Sigmoid colon (tissue), 4 donors: ENCODE measurements at regions not wholly inside any gene's neighbourhood (a gene's known extent, or its start where the extent isn't known, plus 50 kb on each side); places are given as distances from the start of the nearest gene placed in this dataset.
"Not testable (repeated sequence)": the region's sequence is repeated elsewhere in the genome, so short reads cannot be mapped to it uniquely, and the experiment has no call there.

ENCODE experiments used
- EP300 ChIP-seq, 4 donors: sonication (generic); formaldehyde crosslinking; IDR thresholded peaks; one replicate each; pipeline ENCODE4 v1.6.1; 2017; ENCODE audit warnings: antibody characterized with exemption in 4 of 4
- POLR2A ChIP-seq, 2 donors: fragments of 450-650 bp; IDR thresholded peaks; one replicate each; pipeline ENCODE4 v1.6.1; 2016; ENCODE audit warnings: antibody characterized with exemption in 2 of 2, mild to moderate bottlenecking in 2 of 2, moderate library complexity in 2 of 2
- POLR2AphosphoS5 ChIP-seq, 4 donors: sonication (generic); formaldehyde crosslinking; IDR thresholded peaks; one replicate each; pipeline ENCODE4 v1.6.1; 2017; ENCODE audit warnings: antibody characterized with exemption in 4 of 4
- TF ChIP-seq, protein P1 (sequence below), 4 experiments: fragments of 450-650 bp in 3 of 4; fragments of 200-600 bp in 1 of 4; IDR thresholded peaks; one replicate each; pipeline ENCODE4 v1.5.1; 2016 to 2019; ENCODE audit warnings: antibody characterized with exemption in 4 of 4, mild to moderate bottlenecking in 3 of 4, moderate library complexity in 2 of 4

DNA sequence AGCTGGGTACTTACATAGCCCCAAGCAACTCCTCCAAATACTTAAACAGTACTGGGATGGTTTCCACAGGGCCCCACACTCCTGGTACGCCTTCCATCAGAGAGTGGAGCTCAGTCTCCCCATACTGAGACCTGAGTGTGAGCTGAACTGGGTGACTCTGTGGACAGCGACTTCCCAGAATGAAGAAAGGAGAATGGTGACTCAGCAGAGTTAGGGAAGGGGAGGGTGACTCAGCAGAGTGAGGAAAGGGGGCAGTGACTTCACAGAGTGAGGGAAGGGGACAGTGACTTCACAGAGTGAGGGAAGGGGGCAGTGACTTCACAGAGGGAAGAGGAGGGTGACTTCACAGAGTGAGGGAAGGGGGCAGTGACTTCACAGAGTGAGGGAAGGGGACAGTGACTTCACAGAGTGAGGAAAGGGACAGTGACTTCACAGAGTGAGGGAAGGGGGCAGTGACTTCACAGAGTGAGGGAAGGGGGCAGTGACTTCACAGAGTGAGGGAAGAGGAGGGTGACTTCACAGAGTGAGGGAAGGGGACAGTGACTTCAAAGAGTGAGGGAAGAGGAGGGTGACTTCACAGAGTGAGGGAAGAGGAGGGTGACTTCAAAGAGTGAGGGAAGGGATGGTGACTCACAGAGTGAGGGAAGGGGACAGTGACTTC is 141.3 kb upstream of the PITRM1 start:
- not testable (repeated sequence) for TF ChIP-seq POLR2AphosphoS5, POLR2A, EP300 (IDR thresholded peaks at IDR 0.05)
- TF ChIP-seq, protein P1, sequence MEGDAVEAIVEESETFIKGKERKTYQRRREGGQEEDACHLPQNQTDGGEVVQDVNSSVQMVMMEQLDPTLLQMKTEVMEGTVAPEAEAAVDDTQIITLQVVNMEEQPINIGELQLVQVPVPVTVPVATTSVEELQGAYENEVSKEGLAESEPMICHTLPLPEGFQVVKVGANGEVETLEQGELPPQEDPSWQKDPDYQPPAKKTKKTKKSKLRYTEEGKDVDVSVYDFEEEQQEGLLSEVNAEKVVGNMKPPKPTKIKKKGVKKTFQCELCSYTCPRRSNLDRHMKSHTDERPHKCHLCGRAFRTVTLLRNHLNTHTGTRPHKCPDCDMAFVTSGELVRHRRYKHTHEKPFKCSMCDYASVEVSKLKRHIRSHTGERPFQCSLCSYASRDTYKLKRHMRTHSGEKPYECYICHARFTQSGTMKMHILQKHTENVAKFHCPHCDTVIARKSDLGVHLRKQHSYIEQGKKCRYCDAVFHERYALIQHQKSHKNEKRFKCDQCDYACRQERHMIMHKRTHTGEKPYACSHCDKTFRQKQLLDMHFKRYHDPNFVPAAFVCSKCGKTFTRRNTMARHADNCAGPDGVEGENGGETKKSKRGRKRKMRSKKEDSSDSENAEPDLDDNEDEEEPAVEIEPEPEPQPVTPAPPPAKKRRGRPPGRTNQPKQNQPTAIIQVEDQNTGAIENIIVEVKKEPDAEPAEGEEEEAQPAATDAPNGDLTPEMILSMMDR (IDR thresholded peaks at IDR 0.05), result not testable (repeated sequence)
